HG02852 (cell line): ENCODE measurements at regions not wholly inside any gene's neighbourhood (a gene's known extent, or its start where the extent isn't known, plus 50 kb on each side); places are given as distances from the start of the nearest gene placed in this dataset.

ENCODE experiments used
- ATAC-seq: cut with Tn5 transposase; IDR thresholded peaks from one replicate; pipeline ENCODE4 v1.9.1; 2021; ENCODE audit warnings: mild to moderate bottlenecking, moderate library complexity; ENCODE audit not compliant: unreplicated experiment

GRCh38 chr2:186276909-186277308 lies 209.2 kb upstream of the ZC3H15 start:
- no peak for ATAC-seq

DNA sequence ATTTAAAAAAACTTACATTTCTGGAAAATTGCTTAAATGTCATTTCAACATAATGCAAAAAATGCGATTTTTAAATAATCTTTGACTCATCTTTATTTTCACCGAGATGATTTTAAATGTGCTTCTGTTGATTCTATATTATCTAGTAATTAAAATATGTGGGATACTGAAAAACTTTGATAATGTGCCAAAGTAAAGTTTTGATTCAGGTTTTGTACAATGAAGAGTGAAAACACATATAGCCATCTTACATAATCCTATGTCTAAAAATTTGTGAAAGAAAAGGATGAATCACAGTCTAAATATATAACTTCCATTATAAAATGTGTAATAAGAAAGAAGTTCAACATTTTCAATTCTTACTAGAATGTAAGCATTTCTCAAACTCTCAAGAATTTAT lies 204.3 kb upstream of the ZC3H15 start:
- ATAC-seq, result no peak

GRCh38 chr2:186294248-186294888 lies 191.7 kb upstream of the ZC3H15 start:
- no peak for ATAC-seq

DNA sequence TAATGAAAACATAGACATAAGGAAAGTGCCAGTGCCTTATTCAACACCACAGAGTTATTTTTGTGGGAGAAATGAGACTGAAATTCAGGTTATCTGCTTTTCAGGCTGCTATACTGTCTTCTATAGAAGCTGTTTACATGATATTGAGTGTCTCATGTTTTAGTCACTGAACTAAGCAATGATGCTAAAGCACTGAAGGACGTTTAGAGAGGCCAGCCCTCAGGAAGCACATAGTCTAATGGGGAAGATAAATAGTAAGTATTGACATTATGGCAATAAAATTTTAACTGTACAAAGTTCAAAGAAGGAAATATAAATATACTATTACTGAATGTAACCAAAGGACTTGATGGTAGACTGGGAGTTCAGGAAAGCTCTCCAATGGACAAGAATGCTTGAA lies 186.4 kb upstream of the ZC3H15 start:
- no peak for ATAC-seq

GRCh38 chr2:186302263-186302662 lies 183.8 kb upstream of the ZC3H15 start:
- no peak for ATAC-seq

GRCh38 chr2:186303091-186303490 lies 183.0 kb upstream of the ZC3H15 start:
- no peak for ATAC-seq

GRCh38 chr2:186304064-186304463 lies 182.0 kb upstream of the ZC3H15 start:
- no peak for ATAC-seq

DNA sequence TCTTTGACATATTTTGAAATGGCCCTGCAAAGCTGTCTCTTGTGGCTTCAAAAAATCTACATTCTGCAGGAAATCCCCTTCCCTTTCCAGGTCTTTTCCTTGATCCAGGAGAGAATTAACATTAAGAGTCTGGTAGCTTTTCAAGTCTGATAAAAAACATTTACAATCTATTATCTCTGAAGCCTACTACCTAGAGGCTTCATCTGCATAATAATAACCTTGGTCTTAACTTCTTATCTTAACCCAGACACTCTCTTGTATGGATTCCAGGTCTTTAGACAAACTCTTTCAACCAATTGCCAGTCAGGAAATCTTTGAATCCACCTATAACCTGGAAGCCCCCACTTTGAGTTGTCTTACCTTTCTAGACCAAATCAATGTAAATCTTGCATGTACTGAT lies 179.3 kb upstream of the ZC3H15 start:
- ATAC-seq, result no peak

DNA sequence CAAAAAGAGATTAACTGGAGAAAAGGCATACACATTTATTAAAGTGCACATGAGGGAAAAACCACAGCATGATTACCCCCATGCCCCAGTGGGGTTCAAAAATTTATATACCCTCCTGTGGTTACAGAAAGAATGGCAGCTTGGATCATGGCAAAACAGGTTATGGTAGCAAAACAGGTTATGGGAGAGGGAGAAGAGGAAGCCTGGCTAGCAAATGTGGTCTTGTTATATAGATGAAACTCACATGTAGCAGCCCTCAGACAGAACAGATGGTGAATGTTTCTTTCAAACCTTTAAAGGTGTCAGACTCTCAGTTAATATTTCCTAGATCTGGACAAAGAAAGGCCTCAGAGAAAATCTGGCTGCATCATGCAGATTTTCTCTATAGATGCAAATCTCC lies 178.2 kb upstream of the ZC3H15 start:
- ATAC-seq, result no peak

DNA sequence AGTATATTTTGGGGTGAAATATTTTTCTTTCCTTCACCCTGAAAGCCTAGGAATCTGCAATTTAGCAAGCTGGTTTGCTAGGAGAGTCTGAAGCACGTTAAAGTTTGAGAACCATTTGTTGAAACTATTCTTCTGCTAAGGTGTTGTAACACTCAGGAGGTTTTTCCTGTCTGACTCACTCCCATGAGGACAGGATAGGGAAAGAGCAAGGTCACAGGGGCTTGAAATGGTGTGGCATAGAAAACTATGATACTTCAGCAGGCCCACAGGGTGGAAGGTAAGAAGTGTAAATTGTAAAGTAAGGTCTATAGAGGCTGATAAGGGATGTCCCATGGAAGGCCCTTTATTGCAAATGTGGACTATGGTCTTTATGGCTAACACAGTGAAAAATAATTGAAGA lies 177.7 kb upstream of the ZC3H15 start:
- no peak for ATAC-seq

DNA sequence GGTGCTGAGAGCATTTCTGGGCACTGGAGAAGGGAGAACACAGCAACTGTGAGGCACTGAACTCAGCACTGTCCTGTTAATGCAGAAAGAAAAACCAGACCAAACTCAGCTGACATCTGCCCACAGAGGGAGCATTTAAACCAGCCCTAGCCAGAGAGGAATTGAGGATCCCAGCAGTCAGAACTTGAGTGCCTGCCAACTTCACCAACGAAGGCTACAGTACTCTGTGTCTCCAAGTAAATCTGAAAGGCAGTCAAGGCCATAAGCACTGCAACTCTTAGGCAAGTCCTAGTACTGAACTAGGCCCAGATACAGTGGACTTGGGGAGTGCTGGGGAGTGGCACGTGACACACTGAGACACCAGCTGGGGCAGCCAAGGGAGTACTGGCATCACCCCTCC lies 176.2 kb upstream of the ZC3H15 start:
- ATAC-seq, result no peak

- ATAC-seq, result no peak
Observed at GRCh38 chr2:186319105-186319504, 167.0 kb upstream of the ZC3H15 start.

DNA sequence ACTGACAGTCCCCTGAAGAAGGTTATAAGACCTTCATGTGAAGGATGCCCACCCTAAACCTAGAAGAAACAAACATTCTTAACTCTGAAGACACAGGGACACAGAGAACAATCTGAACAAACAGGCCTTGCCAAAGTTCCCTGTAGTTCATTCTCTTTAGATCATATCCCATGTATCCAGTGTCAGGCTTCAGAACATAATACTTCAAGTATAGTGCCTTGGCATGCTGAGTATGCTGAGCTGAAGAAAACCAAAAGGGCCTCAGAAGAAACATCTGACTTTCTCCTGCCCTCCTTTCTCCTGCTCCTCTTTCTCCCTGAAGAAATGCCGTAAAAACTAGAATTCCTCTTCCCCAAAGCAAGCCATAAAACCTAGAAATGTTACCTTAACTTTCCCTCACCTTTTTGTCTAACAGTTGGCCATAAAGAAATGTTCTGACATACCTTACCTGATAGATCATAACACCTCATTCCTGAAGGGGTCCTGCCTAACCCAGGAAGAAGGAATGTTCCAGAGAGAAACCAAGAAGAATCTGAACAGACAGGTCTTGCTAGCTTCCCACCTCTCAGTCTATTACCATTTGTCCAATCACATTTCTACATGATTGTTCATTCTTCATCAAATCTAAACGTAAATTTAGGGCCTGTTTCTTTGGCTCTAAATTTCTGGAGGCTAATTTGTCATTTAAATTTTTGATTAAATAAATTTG lies 160.1 kb upstream of the ZC3H15 start:
- ATAC-seq, result no peak

- peak; percentile 84 for ATAC-seq
Observed at GRCh38 chr2:186327251-186327868, 158.7 kb upstream of the ZC3H15 start.

DNA sequence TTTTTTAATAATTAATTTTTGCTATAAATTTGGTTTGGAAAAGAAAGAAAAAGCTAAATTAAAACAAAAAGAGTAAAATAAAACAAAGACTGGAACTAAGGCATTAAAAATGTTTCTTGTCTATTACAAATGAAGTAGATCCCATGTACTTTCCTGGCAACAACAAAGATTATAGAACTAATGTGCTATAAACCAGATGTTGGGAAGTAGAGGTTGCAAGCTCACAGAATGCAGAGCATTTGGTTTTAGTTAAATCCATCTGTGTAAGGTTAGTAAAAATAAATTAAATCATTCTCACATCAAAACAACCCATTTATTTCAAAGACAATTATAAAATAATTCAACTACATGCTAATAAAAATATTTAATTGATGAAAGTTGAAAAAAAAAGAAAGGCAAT lies 157.2 kb upstream of the ZC3H15 start:
- no peak for ATAC-seq

GRCh38 chr2:186330050-186330449 lies 156.0 kb upstream of the ZC3H15 start:
- ATAC-seq, result no peak

- ATAC-seq, result no peak
Observed at GRCh38 chr2:186339716-186340115, 146.3 kb upstream of the ZC3H15 start.

- no peak for ATAC-seq
Observed at GRCh38 chr2:186342029-186342428, 144.0 kb upstream of the ZC3H15 start.

DNA sequence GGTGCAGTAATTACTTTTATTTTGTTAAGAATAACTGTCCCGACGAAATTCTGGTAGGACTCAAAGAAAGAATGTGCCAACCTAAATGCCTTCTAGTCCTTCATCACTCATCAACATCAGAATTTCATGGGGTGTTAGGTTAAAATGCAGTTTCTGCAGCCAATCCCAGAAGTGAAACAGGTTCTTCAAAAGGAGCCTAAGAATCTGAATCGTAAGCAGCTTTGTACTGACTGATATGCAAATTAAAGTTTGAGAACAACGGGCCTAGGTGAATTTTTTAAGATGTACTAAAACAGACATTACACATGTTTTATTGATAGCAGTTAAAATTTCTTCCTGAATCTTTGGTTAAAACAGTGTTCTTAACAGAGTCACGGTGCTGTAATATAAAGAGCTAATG lies 140.3 kb upstream of the ZC3H15 start:
- ATAC-seq, result no peak

- no peak for ATAC-seq
Observed at GRCh38 chr2:186346216-186346615, 139.8 kb upstream of the ZC3H15 start.

- ATAC-seq, result peak; percentile 29
Observed at GRCh38 chr2:186347472-186347871, 138.6 kb upstream of the ZC3H15 start.

GRCh38 chr2:186348200-186348599 lies 137.9 kb upstream of the ZC3H15 start:
- ATAC-seq, result no peak
